ENCODE measurements at regions not wholly inside any gene's neighbourhood (a gene's known extent, or its start where the extent isn't known, plus 50 kb on each side); places are given as distances from the start of the nearest gene placed in this dataset.

DNA sequence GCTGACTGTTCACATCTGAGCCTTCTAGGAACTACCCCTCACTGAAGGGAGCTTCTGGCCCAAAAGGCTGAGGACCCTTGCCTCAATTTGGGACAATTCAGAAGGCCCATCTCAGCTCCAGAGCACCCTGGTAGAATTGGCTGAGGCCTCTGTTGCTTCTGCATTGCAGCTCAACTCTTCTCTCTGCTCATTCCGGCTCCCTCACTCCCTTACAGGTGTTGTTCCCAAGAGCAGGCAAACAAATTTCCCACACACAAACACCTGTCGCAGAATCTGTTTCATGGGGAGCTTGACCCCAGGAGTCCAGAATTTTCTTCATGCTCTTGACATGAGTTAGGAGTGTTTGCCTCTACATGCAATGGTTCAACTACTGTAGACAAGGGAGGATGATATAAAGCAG lies 78.7 kb downstream of the CRYGS start:
- TF ChIP-seq, protein P1, sequence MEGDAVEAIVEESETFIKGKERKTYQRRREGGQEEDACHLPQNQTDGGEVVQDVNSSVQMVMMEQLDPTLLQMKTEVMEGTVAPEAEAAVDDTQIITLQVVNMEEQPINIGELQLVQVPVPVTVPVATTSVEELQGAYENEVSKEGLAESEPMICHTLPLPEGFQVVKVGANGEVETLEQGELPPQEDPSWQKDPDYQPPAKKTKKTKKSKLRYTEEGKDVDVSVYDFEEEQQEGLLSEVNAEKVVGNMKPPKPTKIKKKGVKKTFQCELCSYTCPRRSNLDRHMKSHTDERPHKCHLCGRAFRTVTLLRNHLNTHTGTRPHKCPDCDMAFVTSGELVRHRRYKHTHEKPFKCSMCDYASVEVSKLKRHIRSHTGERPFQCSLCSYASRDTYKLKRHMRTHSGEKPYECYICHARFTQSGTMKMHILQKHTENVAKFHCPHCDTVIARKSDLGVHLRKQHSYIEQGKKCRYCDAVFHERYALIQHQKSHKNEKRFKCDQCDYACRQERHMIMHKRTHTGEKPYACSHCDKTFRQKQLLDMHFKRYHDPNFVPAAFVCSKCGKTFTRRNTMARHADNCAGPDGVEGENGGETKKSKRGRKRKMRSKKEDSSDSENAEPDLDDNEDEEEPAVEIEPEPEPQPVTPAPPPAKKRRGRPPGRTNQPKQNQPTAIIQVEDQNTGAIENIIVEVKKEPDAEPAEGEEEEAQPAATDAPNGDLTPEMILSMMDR (conservative IDR thresholded peaks at IDR 0.05; ENCODE audit: low read depth, low read length), result no peak
- no peak overlapping the region for H3K4me3 ChIP-seq (ENCODE audit: low read length)
- no peak for DNase-seq (ENCODE audit: low read depth)

DNA sequence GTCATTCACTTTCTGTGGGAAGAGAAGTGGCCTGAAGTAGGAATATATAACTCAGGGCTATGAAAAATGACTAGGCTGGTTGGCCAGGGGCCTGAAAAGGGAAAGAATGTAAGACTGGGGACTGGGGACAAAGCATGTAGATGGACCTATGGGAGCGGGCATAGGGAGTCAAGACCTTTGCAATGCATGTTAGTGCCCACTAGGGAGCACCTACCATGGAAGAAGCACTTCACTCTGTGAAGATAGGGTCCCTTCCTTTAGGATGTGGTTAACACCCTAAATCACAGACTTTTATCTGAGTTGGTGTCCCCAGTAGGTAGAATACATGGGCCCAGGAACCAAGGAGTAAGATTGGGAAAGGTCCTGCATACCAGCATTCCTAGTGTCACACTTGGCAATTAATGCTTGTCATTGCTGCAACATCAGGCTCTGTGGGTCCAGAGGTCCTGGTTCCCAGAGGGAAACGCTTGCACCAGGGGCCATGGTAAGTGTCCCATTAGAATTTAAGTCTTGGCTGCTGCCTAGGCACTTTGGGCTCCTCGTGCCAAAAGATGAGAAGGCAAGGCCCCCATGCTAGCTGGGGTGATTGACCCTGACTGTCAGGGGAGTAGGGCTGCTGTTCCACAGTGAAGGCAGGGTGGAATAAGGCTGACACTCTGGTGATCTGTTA lies 79.6 kb downstream of the CRYGS start:
- H3K4me3 ChIP-seq (ENCODE audit: low read length), result no peak overlapping the region
- TF ChIP-seq, protein P1 (conservative IDR thresholded peaks at IDR 0.05; ENCODE audit: low read depth, low read length), result peak; percentile 26
- no peak for DNase-seq (ENCODE audit: low read depth)

DNA sequence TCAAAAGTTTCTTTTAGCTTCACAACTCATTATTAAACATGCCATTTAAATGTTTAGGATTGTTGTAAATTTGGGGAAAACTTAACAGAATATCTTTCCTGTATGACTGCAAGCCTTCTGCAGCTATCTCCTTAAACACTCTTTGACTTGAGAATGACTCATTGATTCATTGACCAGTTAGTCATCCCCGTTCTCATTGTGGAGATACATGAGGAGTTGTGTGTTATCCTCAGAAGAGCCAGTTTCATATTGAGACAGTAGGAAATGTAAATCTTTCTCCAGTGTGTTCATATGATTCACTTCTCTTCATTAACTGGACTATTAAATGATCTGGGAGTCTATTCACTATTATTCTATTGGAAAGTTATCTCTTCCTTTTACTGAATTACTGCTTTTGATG lies 83.0 kb downstream of the CRYGS start:
- H3K4me3 ChIP-seq (ENCODE audit: low read length), result no peak overlapping the region
- DNase-seq (ENCODE audit: low read depth), result no peak
- TF ChIP-seq, protein P1 (conservative IDR thresholded peaks at IDR 0.05; ENCODE audit: low read depth, low read length), result no peak

DNA sequence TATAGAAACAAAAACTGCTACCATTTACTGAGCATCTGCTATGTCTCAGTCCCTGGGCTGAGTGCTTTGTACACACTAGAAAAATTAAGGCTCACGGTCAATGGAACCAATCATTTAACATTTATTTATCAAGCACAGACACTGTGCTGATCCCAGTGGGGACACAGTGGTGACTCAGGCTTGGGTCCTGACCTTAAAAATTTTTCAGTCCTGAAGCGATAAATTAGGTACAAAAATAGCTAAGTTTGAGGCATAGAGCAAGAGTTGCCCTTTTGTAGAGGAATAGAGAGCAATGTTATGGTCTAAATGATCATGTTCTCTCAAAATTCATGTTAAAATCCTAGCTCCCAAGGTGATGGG lies 85.1 kb downstream of the CRYGS start:
- no peak overlapping the region for H3K4me3 ChIP-seq (ENCODE audit: low read length)
- DNase-seq (ENCODE audit: low read depth), result no peak
- TF ChIP-seq, protein P1 (conservative IDR thresholded peaks at IDR 0.05; ENCODE audit: low read depth, low read length), result no peak

DNA sequence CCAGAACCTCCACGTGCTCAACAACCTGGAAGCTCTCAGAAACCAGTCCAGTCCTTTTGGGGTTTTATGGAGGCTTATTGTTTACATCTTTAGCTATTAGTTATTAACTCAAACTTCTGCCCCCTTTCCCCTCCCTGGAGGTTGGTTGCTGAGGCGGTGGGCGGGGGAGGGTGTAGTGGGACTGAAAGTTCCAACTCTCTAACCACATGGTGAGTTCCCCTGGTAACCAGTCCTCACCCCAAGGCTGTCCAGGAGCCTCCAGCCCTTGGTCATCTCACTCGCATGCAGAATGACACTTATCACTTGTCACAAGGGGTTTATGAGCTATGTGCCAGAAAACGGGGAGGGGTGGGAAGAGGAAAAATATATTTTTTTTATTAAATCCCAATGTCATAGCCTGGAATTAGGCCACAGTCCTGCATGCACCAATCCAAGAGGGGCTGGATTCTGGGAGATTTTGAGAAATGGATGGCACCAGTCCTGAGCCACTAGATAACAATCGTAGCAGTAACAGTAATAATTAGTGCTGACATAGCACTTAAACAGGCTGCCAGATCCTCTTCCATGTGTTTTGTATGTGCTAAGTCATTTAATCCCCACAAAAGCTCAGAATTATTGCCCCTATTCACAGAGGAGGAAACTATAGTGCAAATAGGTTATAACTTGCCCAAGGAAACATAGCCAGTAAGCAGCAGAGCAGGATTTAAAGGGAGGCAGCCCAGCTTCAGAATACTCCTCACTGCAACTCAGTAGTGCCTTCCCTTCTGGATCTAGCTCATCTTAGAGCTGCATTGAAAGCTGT lies 85.7 kb downstream of the CRYGS start:
- DNase-seq (ENCODE audit: low read depth), result no peak
- TF ChIP-seq, protein P1 (conservative IDR thresholded peaks at IDR 0.05; ENCODE audit: low read depth, low read length), result no peak

DNA sequence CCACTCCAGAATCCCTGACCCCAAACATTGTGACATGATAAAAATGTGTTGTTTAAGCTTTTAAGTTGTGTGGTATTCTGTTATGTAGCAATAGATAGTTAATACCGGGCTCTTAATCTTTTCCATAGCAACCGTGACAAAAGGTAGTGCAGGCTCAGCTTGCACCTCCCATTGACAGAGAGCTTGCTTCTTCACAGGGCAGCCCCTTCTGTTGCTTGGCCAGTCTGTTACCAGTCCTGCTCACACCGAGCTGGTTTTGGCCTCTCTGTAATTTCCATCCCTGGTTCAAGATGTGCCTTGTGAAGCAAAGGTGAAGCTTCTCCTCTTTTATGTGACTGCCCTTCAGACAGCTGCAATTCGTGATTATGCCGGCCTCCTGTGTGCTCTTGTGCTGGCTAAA lies 86.9 kb downstream of the CRYGS start:
- peak; percentile 49 for DNase-seq (ENCODE audit: low read depth)
- no peak overlapping the region for H3K4me3 ChIP-seq (ENCODE audit: low read length)
- TF ChIP-seq, protein P1 (conservative IDR thresholded peaks at IDR 0.05; ENCODE audit: low read depth, low read length), result no peak

More for the DNA sequence above, 85.7 kb downstream of the CRYGS start:
- H3K4me3 ChIP-seq (ENCODE audit: low read length), result no peak overlapping the region

DNA sequence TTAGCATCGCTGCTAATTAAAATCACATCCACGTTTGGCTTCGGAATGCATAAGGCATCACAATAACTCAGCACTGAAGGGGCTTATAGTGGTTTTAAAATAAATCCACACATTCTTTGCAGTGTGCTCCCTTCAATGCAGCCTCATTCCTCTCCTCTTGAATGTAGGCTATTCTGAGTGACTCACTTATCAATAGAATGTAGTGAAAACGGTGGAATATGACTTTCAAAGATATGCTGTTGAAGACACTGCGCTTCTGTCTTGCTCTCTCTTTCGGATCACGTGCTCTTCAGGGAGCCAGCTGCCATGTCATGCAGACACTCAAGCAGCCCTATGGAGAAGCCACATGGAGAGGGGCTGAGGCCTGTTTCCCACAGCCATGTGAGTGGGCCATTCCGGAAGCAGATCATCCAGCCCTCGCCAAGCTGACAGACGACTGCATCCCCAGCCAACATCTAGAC lies 87.4 kb downstream of the CRYGS start:
- peak; percentile 93 for DNase-seq (ENCODE audit: low read depth)
- no peak overlapping the region for H3K4me3 ChIP-seq (ENCODE audit: low read length)
- TF ChIP-seq, protein P1 (conservative IDR thresholded peaks at IDR 0.05; ENCODE audit: low read depth, low read length), result no peak
